DMS114 treated with DMSO at 0.1 percent for 48 hours (cell line): ENCODE measurements at regions not wholly inside any gene's neighbourhood (a gene's known extent, or its start where the extent isn't known, plus 50 kb on each side); places are given as distances from the start of the nearest gene placed in this dataset.
"Not testable (repeated sequence)": the region's sequence is repeated elsewhere in the genome, so short reads cannot be mapped to it uniquely, and the experiment has no call there.

Experiments
- DNase-seq: peaks from one replicate; lab custom pipeline; 2025; ENCODE audit not compliant: unreplicated experiment; lab: John Stamatoyannopoulos, UW

DNA sequence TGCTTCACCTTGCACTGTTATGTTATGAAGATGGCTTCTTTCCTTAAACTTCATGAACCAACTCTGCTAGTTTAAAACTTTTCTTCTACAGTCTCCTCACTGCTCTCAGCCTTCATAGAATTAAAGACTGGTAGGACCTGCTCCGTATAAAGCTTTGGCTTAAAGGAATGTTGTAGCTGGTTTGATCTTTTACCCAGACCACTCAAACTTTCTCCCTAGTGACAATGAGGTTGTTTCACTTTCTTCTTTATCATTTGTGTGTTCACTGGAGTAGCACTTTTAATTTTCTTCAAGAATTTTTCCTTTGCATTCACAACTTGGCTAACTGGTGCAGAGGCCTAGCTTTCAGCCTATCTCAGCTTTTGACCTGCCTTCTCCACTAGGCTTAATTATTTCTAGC is 316.4 kb upstream of the RNF32 start:
- DNase-seq, result no peak

- not testable (repeated sequence) for DNase-seq
Observed at GRCh38 chr7:156321430-156321829, 319.1 kb upstream of the RNF32 start.

DNA sequence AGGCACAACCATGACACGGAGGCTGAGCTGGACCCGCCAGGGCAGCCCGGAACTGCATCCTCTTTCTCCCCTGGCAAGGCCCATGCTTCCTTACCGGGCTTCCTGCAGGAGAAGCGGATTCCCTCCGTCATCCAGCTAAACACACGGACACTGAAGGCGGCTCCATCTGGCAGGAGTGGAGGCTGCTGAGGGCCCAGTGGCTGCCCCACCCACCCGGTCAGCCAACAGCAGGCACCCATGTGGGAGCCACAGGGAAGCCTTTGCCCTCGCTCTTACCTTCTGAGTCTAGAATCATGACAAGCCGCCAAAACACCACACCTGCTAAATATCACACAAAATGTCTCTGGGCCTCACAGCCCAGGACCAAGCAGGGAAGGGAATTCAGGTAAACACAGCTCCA is 321.6 kb upstream of the RNF32 start:
- DNase-seq, result no peak

- no peak for DNase-seq
Observed at GRCh38 chr7:156318426-156318825, 322.1 kb upstream of the RNF32 start.

GRCh38 chr7:156309016-156309620 is 331.5 kb upstream of the RNF32 start:
- DNase-seq, result no peak

DNA sequence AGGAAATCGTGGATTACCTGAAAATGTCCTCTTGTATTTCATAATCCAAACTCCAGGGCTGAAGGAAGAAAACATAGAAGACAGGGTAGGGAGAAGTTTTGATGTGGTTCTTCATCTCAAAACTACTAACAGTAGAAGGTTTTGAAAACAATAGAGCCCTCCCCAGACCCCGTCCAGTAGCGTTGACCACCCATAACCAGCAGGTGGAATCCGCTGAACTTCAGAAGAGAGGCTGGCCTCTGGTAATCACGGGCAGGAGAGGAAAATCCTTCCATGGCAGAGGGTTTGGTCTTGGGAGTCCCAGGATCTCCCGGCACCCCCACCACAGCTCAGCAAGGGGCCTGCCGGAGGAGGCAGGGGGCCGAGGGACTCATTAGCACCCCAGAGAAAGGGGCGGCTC is 333.4 kb upstream of the RNF32 start:
- DNase-seq, result no peak

GRCh38 chr7:156305351-156305750 is 335.2 kb upstream of the RNF32 start:
- DNase-seq, result no peak

DNA sequence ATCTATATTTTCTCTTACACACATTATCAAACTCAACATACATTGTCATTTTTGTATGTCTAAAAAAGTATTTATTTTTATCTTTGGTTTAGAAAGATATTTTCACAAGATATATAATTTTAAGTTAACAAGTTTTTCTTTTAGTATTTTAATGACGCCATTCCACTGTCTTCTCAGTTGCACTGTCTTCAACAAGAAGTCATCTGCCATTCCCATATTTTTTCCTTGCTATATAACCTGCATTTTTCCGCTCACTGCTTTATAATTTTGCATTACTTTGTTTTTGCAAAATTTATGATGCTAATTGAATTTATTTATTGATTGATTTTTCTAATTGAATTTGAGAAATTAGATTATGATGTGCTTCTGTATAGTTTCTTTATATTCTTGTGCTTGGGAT is 357.8 kb upstream of the RNF32 start:
- DNase-seq, result no peak

DNA sequence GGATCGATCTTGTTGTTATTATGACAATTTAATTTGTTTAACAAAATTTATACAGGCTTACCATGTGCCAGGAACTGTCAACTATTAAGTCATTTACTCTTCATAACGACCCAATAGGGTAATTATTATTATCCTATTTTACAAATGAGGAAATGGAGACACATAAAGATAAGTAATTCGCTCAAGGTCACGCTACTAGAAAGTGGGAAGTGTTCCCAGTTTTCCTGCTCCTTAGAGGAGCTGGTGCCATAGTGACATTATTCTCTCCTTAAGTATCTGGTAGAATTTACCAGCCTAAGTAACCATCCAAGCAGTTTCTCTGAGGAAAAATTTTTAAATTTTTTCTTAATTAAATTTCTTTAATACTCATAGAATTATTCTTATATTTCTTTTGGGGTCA is 360.9 kb upstream of the RNF32 start:
- no peak for DNase-seq

GRCh38 chr7:156275292-156275691 is 365.3 kb upstream of the RNF32 start:
- DNase-seq, result no peak

DNA sequence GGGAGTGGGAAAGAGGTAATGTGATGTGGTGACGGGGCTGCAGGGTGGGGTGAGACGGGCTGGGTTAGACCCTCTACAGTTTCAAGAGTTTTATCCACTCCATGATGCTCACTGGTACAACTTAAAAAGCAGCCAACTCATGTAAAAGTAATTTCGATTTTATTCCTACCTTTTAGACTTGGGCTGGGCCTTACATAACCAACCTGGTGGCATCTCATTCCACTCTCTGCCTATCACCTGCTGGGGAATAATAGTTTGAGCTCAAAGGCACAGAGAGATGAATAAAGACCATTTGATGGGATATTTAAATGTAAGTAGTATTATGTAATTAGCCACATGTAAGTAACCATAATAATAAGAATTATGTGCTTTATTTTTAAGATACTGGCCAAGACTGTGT is 366.0 kb upstream of the RNF32 start:
- no peak for DNase-seq

GRCh38 chr7:156261581-156261980 is 379.0 kb upstream of the RNF32 start:
- no peak for DNase-seq

- DNase-seq, result no peak
Observed at GRCh38 chr7:156257904-156258303, 382.7 kb upstream of the RNF32 start.

DNA sequence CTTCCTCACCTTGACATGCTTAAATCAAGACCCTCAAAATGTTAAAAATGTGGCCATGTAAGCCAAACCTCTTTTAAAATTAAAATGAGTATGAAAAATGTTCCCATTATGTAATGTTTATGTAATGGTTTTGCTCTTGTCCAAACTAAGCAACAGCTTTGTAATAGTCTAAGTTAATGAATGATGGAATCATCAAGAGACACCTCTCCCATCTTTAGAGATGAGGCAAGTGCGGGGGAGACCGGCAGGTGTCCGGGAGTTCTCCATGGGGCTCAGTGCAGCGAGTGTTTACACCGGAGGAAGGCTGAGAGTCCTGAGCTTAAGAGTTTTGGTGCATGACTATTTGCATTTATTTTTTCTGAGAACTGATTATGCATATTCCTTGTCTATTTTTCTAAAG is 384.9 kb upstream of the RNF32 start:
- DNase-seq, result no peak

DNA sequence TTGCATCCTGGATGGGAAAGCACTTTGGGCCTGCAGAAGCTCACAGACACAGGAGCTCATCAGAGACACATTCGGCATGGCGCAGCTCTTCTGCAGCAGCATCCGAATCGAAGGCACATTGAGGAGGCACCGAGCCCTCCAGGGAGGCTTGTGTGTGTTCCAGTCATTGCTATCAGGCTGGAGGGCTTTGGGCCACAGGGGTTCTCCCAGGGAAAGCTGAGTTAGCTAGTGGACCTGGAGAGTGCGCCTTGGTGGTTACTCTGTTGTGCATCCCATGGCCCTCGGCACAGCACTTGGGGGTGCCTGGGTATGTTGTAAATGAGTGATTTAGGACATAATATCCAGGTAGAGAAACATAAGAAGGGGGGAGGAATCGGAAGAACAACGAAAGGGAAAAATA is 388.7 kb upstream of the RNF32 start:
- no peak for DNase-seq

GRCh38 chr7:156240532-156240931 is 400.0 kb upstream of the RNF32 start:
- no peak for DNase-seq

DNA sequence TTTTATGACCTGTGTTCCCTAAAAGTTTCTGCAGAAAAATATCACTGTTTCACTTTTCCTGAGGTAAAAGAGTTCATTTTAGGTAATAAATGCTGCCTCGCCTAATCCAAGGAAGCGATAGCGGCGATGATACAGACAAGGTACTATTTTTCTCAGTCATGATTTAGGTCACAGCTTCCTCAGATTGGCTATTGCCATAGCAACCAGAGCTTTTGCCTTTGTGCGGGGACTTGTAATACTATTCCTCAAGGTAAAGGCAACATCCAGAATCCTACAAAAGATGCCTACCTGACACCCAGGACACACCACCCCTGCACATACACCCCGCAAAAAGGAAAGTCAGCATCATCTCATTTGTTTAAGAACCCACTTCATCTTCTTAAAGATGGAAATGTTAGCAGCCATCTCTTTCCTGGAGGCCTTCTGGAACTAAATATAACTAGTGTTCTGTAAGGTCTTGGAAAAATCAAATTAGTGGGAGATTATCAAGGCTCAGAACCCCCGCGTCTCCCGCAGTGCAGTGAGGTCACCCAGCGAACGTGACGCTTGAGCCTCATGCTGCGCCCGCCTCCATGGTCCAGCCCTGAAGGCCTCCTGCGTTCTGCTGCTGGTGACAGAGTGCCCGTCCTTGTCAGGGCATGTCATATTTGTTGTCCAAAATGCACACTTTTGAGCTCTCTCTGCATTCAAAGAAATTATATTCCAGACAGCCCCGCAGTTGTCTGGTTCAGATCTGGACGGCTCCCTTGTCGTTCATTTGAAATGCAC is 402.0 kb upstream of the RNF32 start:
- no peak for DNase-seq

DNA sequence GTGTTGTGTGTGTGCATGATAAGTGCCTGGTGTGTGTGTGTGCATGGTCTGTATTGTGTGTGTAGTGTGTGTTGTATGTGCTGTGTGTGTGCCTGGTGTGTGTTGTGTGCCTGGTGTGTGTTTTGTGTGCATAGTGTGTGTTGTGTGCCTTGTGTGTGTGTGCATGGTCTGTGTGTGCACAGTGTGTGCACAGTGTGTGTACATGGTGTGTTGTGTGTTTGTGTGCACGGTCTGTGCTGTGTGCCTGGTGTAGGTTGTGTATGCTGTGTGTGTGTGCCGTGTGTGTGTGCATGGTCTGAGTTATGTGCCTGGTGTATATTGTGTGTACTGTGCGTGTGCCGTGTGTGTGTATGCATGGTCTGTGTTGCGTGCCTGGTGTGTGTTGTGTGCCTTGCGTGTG is 403.0 kb upstream of the RNF32 start:
- no peak for DNase-seq

DNA sequence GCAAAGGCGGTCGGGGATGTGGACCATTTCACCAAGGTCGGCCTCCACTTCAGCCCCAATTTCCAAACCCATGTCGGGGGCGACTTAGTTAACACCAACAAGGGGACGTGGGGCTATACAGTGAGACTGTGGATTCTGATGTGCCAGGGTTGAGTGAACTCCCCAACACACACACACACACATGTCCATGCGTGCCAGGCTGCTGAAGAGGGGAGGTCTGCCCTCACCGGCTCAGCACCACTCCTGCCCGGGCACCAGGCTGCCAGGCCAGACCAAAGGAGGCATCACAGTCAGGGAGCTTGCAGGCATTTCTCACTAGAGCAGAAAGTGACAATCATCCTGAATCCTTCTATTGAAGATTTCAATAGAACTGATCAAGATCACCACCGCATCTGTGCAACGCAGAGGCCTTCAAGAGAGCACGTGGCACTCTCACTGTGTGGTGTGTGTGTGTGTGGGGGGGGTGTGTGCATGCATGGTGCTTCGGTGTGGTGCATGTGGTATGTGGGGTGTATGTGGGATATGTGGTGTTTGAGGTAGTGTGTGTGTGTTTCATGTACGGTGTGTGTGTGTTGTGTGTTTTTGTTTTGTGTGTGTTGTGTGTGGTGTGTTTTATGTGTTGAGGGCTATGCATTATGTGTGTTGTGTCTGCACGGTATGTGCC is 403.5 kb upstream of the RNF32 start:
- no peak for DNase-seq

GRCh38 chr7:156236181-156236889 is 404.2 kb upstream of the RNF32 start:
- DNase-seq, result no peak

GRCh38 chr7:156234666-156235494 is 405.7 kb upstream of the RNF32 start:
- no peak for DNase-seq
